GM20000 (cell line): ENCODE measurements at regions not wholly inside any gene's neighbourhood (a gene's known extent, or its start where the extent isn't known, plus 50 kb on each side); places are given as distances from the start of the nearest gene placed in this dataset.

Source experiments
- DNase-seq: peaks from one replicate; pipeline ENCODE4 v3.0.0; 2012; ENCODE audit warnings: low spot score
- CTCF ChIP-seq: IDR thresholded peaks from 2 replicates; pipeline ENCODE4 v1.5.1; 2012; ENCODE audit warnings: mild to moderate bottlenecking, control low read depth; ENCODE audit errors: extremely low read depth, missing control alignments

- DNase-seq: no peak
- no peak for TF ChIP-seq CTCF
These were observed 119.7 kb upstream of the ELL2 start for GRCh38 chr5:96081276-96081858.

- no peak for DNase-seq
- TF ChIP-seq CTCF: no peak
These were observed 118.9 kb upstream of the ELL2 start for GRCh38 chr5:96080557-96080956.

GRCh38 chr5:96079962-96080361 is 118.3 kb upstream of the ELL2 start:
- no peak for TF ChIP-seq CTCF
- no peak for DNase-seq

GRCh38 chr5:96079075-96079474 is 117.4 kb upstream of the ELL2 start:
- no peak for DNase-seq
- TF ChIP-seq CTCF: no peak

- TF ChIP-seq CTCF: no peak
- DNase-seq: no peak
These were observed 114.8 kb upstream of the ELL2 start for GRCh38 chr5:96076451-96076850.

GRCh38 chr5:96075579-96076289 is 114.1 kb upstream of the ELL2 start:
- DNase-seq: no peak
- TF ChIP-seq CTCF: no peak

GRCh38 chr5:96074870-96075269 is 113.2 kb upstream of the ELL2 start:
- DNase-seq: no peak
- no peak for TF ChIP-seq CTCF
